ENCODE measurements at regions not wholly inside any gene's neighbourhood (a gene's known extent, or its start where the extent isn't known, plus 50 kb on each side); places are given as distances from the start of the nearest gene placed in this dataset.

GRCh38 chr6:139801571-139802321 lies 427.3 kb upstream of the CITED2 start:
- DNase-seq (ENCODE audit: low read depth), result peak; percentile 54

GRCh38 chr6:139800837-139801236 lies 426.4 kb upstream of the CITED2 start:
- no peak for DNase-seq (ENCODE audit: low read depth)

GRCh38 chr6:139790527-139790926 lies 416.1 kb upstream of the CITED2 start:
- no peak for DNase-seq (ENCODE audit: low read depth)

- no peak for DNase-seq (ENCODE audit: low read depth)
Observed at GRCh38 chr6:139784222-139784769, 409.8 kb upstream of the CITED2 start.

GRCh38 chr6:139779988-139780774 lies 405.7 kb upstream of the CITED2 start:
- no peak for DNase-seq (ENCODE audit: low read depth)

GRCh38 chr6:139778688-139779087 lies 404.2 kb upstream of the CITED2 start:
- DNase-seq (ENCODE audit: low read depth), result peak; percentile 70

- DNase-seq (ENCODE audit: low read depth), result no peak
Observed at GRCh38 chr6:139778106-139778505, 403.7 kb upstream of the CITED2 start.

GRCh38 chr6:139777202-139777970 lies 402.9 kb upstream of the CITED2 start:
- DNase-seq (ENCODE audit: low read depth), result no peak

- no peak for DNase-seq (ENCODE audit: low read depth)
Observed at GRCh38 chr6:139776041-139776440, 401.6 kb upstream of the CITED2 start.

- no peak for DNase-seq (ENCODE audit: low read depth)
Observed at GRCh38 chr6:139768196-139768595, 393.7 kb upstream of the CITED2 start.

GRCh38 chr6:139766796-139767195 lies 392.3 kb upstream of the CITED2 start:
- no peak for DNase-seq (ENCODE audit: low read depth)

GRCh38 chr6:139765825-139766285 lies 391.4 kb upstream of the CITED2 start:
- DNase-seq (ENCODE audit: low read depth), result peak; percentile 88

- peak; percentile 98 for DNase-seq (ENCODE audit: low read depth)
Observed at GRCh38 chr6:139764498-139764986, 390.1 kb upstream of the CITED2 start.

- DNase-seq (ENCODE audit: low read depth), result no peak
Observed at GRCh38 chr6:139763468-139764210, 389.2 kb upstream of the CITED2 start.

GRCh38 chr6:139762587-139763031 lies 388.2 kb upstream of the CITED2 start:
- peak; percentile 63 for DNase-seq (ENCODE audit: low read depth)

- no peak for DNase-seq (ENCODE audit: low read depth)
Observed at GRCh38 chr6:139760128-139760527, 385.7 kb upstream of the CITED2 start.

GRCh38 chr6:139759086-139759485 lies 384.6 kb upstream of the CITED2 start:
- DNase-seq (ENCODE audit: low read depth), result no peak

GRCh38 chr6:139758209-139758611 lies 383.8 kb upstream of the CITED2 start:
- DNase-seq (ENCODE audit: low read depth), result peak; percentile 64

- DNase-seq (ENCODE audit: low read depth), result peak; percentile 78
Observed at GRCh38 chr6:139757784-139758183, 383.3 kb upstream of the CITED2 start.

- no peak for DNase-seq (ENCODE audit: low read depth)
Observed at GRCh38 chr6:139756381-139756780, 381.9 kb upstream of the CITED2 start.
